ENCODE measurements at regions not wholly inside any gene's neighbourhood (a gene's known extent, or its start where the extent isn't known, plus 50 kb on each side); places are given as distances from the start of the nearest gene placed in this dataset.

DNA sequence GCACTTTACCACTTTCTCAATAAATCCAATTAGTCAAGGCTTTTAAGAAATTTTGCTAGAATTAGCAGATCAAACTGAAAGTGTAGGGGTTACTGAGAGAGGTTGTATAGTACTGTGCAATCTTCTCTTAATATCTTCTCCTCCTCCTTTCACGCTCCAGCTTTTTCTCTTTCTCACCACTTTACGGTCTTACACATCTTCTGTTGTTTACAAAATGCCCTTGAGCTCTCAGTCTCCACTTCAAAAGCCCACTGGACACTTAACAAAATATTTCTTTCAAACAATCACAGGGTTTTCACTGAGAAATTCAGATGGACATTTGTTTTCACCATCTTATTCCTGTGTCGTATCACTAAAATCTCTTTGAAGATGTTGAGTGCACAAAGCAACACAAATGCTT lies 678.2 kb downstream of the ADGRL2 start:
- TF ChIP-seq, protein P1, sequence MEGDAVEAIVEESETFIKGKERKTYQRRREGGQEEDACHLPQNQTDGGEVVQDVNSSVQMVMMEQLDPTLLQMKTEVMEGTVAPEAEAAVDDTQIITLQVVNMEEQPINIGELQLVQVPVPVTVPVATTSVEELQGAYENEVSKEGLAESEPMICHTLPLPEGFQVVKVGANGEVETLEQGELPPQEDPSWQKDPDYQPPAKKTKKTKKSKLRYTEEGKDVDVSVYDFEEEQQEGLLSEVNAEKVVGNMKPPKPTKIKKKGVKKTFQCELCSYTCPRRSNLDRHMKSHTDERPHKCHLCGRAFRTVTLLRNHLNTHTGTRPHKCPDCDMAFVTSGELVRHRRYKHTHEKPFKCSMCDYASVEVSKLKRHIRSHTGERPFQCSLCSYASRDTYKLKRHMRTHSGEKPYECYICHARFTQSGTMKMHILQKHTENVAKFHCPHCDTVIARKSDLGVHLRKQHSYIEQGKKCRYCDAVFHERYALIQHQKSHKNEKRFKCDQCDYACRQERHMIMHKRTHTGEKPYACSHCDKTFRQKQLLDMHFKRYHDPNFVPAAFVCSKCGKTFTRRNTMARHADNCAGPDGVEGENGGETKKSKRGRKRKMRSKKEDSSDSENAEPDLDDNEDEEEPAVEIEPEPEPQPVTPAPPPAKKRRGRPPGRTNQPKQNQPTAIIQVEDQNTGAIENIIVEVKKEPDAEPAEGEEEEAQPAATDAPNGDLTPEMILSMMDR (IDR thresholded peaks at IDR 0.05): no peak
- TF ChIP-seq POLR2AphosphoS5 (IDR thresholded peaks at IDR 0.05) (no peak), EP300 (IDR thresholded peaks at IDR 0.05) (no peak)
